Erythroblast (primary cell): ENCODE measurements at regions not wholly inside any gene's neighbourhood (a gene's known extent, or its start where the extent isn't known, plus 50 kb on each side); places are given as distances from the start of the nearest gene placed in this dataset.

Experiments
- GATA1 ChIP-seq: IDR thresholded peaks from 2 replicates; pipeline ENCODE4 v1.6.1; 2011; ENCODE audit warnings: low read depth, mild to moderate bottlenecking, control low read depth, low read length, moderate library complexity
- POLR2A ChIP-seq: IDR thresholded peaks from 2 replicates; pipeline ENCODE4 v1.6.1; 2011; ENCODE audit warnings: mild to moderate bottlenecking, low read length

DNA sequence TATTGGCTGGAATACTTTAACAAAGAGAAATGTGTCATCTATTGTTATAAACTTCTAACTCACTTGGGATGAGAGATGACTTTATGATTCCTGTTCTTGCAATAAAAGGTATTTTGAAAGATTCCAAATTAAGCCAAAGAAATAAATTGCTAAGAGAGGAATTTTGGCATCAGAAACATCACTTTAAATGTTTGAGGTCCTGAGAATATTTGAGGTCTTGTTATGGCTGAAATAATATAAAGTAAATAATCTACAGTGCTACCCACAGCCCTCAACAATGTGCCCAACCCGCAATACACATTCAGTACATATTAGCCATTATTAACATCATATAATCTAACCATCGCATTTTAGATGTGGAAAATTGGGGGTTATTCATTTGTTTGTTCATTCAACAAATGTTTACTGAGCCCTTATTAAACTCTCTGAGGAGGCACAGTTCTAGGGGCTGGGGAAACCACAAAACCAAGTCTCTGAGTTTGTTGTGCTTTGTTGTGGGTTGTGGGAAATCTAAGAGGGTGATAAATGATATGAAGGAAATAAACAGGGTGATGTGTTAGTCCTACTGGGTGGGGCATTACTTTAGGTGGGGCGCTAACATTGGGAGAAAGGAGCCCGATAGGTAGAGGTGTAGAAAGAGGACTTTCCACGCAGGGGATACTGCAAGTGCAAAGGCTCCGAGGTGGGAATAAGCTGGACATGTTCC is 135.2 kb upstream of the CLINT1 start:
- TF ChIP-seq POLR2A (no peak), GATA1 (no peak)
